Gastroesophageal sphincter (tissue), 3 donors: ENCODE measurements at regions not wholly inside any gene's neighbourhood (a gene's known extent, or its start where the extent isn't known, plus 50 kb on each side); places are given as distances from the start of the nearest gene placed in this dataset.

Experiments used
- POLR2A ChIP-seq, 2 donors: fragments of 450-650 bp; IDR thresholded peaks; one replicate each; pipeline ENCODE4 v1.6.1; 2017; ENCODE audit warnings: antibody characterized with exemption in 2 of 2, mild to moderate bottlenecking in 2 of 2, moderate library complexity in 1 of 2
- POLR2AphosphoS5 ChIP-seq: sonication (generic); formaldehyde crosslinking; IDR thresholded peaks from one replicate; pipeline ENCODE4 v1.6.1; 2017; ENCODE audit warnings: antibody characterized with exemption
- TF ChIP-seq, protein P1 (sequence below), 4 experiments: fragments of 200-600 bp in 2 of 4; fragments of 450-650 bp in 2 of 4; sonication (generic) in 1 of 4; IDR thresholded peaks; one replicate each; pipeline ENCODE4 v1.5.1; 2017 to 2019; ENCODE audit warnings: antibody characterized with exemption in 4 of 4, mild to moderate bottlenecking in 2 of 4, moderate library complexity in 2 of 4

- TF ChIP-seq POLR2A (IDR thresholded peaks at IDR 0.05), result no peak
- TF ChIP-seq, protein P1, sequence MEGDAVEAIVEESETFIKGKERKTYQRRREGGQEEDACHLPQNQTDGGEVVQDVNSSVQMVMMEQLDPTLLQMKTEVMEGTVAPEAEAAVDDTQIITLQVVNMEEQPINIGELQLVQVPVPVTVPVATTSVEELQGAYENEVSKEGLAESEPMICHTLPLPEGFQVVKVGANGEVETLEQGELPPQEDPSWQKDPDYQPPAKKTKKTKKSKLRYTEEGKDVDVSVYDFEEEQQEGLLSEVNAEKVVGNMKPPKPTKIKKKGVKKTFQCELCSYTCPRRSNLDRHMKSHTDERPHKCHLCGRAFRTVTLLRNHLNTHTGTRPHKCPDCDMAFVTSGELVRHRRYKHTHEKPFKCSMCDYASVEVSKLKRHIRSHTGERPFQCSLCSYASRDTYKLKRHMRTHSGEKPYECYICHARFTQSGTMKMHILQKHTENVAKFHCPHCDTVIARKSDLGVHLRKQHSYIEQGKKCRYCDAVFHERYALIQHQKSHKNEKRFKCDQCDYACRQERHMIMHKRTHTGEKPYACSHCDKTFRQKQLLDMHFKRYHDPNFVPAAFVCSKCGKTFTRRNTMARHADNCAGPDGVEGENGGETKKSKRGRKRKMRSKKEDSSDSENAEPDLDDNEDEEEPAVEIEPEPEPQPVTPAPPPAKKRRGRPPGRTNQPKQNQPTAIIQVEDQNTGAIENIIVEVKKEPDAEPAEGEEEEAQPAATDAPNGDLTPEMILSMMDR (IDR thresholded peaks at IDR 0.05), result no peak
- TF ChIP-seq POLR2AphosphoS5, result no peak
Measured at GRCh38 chr20:60467771-60468170, 509.5 kb downstream of the CDH26 start.
